ENCODE measurements at regions not wholly inside any gene's neighbourhood (a gene's known extent, or its start where the extent isn't known, plus 50 kb on each side); places are given as distances from the start of the nearest gene placed in this dataset.

DNA sequence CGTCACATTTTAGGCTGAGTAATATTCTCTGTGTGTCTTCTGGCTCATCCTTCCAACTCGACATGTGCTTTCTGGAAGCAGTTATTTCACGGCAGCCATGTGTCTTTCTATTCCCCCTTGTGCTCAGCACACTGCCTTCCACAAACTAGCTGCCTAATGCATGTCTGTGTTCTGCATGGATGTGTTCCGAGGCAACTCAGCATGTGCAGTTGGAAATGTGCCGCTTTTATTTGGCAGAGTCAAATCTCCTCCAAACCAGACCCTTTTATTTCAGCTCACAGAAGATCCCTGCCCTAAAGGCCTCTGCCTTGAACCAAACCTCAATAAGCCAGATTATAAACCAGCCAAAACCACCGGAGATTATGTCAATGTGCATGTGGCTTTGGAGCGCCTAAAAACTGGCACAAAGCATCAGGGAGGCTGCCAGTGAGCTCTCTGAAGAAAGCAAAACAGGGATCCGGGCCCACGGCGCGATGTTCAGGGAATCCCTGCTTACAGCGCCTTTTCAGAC is 360.2 kb downstream of the DEPDC1B start:
- no peak overlapping the region for H3K9ac ChIP-seq (ENCODE audit: low read length)
- H3K4me3 ChIP-seq (ENCODE audit: low read length), result no peak overlapping the region
- H3K9me3 ChIP-seq (ENCODE audit: control insufficient read depth, low read length), result no peaks in the 10 kb centered on the region

DNA sequence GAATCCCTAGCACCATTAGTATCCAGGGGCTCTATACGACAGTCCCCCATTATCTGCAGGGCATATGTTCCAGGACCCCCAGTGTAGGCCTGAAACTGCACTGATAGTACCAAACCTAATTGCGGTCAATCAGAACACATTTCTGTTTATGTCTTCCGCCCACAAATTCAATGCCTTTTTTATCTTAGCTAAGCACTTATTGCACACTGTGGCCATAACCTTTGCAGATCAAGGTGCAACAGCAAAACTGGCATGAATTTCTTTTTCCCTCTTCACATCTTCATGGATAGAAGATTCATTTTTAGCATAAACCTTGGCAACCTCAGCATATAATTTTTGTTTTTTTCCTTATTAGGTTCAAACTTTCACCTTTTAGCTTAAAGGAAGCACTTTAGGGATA is 361.1 kb downstream of the DEPDC1B start:
- no peak overlapping the region for H3K9ac ChIP-seq (ENCODE audit: low read length)
- no peaks in the 10 kb centered on the region for H3K36me3 ChIP-seq (ENCODE audit: control insufficient read depth, insufficient read depth, low read length)
- no peaks in the 10 kb centered on the region for H3K9me3 ChIP-seq (ENCODE audit: control insufficient read depth, low read length)
- no peaks in the 10 kb centered on the region for H3K27me3 ChIP-seq (ENCODE audit: control insufficient read depth, insufficient read depth, low read length)
- H3K4me3 ChIP-seq (ENCODE audit: low read length), result no peak overlapping the region
- no peaks in the 10 kb centered on the region for H3K4me1 ChIP-seq (ENCODE audit: control insufficient read depth, insufficient read depth, low read length)

More for the DNA sequence above, 360.2 kb downstream of the DEPDC1B start:
- no peaks in the 10 kb centered on the region for H3K27me3 ChIP-seq (ENCODE audit: control insufficient read depth, insufficient read depth, low read length)
- H3K4me1 ChIP-seq (ENCODE audit: control insufficient read depth, insufficient read depth, low read length), result no peaks in the 10 kb centered on the region
- H3K36me3 ChIP-seq (ENCODE audit: control insufficient read depth, insufficient read depth, low read length), result no peaks in the 10 kb centered on the region

DNA sequence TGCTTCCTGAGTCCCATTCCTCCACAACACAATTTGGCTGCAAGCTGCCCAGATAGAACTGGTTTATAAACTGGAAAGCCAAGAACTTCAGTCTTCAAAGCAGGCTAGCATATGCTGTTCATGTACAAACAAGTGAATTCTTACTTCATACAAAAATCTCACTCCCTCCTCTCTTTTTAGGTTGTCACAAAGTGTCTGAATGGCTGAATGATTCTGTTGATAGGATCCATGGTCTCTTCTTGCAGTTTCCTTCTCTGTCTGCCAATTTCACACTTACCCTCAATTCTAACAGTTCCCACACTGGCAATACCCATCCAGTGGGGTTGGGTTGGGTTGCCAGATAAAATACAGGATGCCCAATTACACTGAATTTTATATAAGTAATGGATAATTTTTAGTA is 363.5 kb downstream of the DEPDC1B start:
- no peaks in the 10 kb centered on the region for H3K27me3 ChIP-seq (ENCODE audit: control insufficient read depth, insufficient read depth, low read length)
- H3K4me1 ChIP-seq (ENCODE audit: control insufficient read depth, insufficient read depth, low read length), result no peaks in the 10 kb centered on the region
- no peaks in the 10 kb centered on the region for H3K36me3 ChIP-seq (ENCODE audit: control insufficient read depth, insufficient read depth, low read length)
- H3K9me3 ChIP-seq (ENCODE audit: control insufficient read depth, low read length), result no peaks in the 10 kb centered on the region
- H3K4me3 ChIP-seq (ENCODE audit: low read length), result no peak overlapping the region
- H3K9ac ChIP-seq (ENCODE audit: low read length), result no peak overlapping the region

GRCh38 chr5:60335913-60336312 is 364.1 kb downstream of the DEPDC1B start:
- Histone ChIP-seq H3K9ac (ENCODE audit: low read length) (no peak overlapping the region), H3K4me1 (ENCODE audit: control insufficient read depth, insufficient read depth, low read length) (no peaks in the 10 kb centered on the region), H3K36me3 (ENCODE audit: control insufficient read depth, insufficient read depth, low read length) (no peaks in the 10 kb centered on the region)

GRCh38 chr5:60334281-60334713 is 365.7 kb downstream of the DEPDC1B start:
- no peak overlapping the region for H3K9ac ChIP-seq (ENCODE audit: low read length)

More at GRCh38 chr5:60335913-60336312, 364.1 kb downstream of the DEPDC1B start:
- Histone ChIP-seq H3K4me3 (ENCODE audit: low read length) (no peak overlapping the region), H3K9me3 (ENCODE audit: control insufficient read depth, low read length) (no peaks in the 10 kb centered on the region), H3K27me3 (ENCODE audit: control insufficient read depth, insufficient read depth, low read length) (no peaks in the 10 kb centered on the region)

DNA sequence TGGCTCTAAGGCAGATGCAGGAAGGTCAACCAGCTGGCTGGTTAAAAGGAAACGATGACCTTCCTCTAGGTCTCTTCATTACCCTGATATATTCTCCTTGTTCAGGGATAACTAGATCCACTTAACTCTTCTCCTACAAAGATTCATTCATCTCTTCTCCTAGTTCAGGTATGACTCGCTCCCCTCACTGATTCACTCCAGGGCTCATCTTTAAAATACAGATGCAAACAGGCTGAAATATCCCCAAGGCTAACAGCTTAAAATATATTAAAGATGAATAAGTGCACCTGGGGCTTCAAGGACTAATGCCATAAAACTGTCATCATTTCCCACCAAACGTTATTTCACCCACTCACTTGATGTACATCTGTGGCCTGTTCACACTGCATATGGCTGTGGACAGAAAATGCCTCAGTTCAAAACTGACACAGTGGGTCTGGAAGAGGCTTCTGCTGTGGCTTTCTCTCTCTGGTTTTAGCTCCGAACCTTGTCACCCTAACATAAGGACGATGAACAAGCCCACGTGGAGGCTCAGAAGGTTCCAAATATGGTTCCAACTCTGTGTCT is 366.9 kb downstream of the DEPDC1B start:
- H3K27me3 ChIP-seq (ENCODE audit: control insufficient read depth, insufficient read depth, low read length), result no peaks in the 10 kb centered on the region
- no peaks in the 10 kb centered on the region for H3K9me3 ChIP-seq (ENCODE audit: control insufficient read depth, low read length)
- no peak overlapping the region for H3K9ac ChIP-seq (ENCODE audit: low read length)
- H3K4me3 ChIP-seq (ENCODE audit: low read length), result no peak overlapping the region
- H3K4me1 ChIP-seq (ENCODE audit: control insufficient read depth, insufficient read depth, low read length), result no peaks in the 10 kb centered on the region
- H3K36me3 ChIP-seq (ENCODE audit: control insufficient read depth, insufficient read depth, low read length), result no peaks in the 10 kb centered on the region

More at GRCh38 chr5:60334281-60334713, 365.7 kb downstream of the DEPDC1B start:
- H3K4me3 ChIP-seq (ENCODE audit: low read length), result no peak overlapping the region
- no peaks in the 10 kb centered on the region for H3K4me1 ChIP-seq (ENCODE audit: control insufficient read depth, insufficient read depth, low read length)
- no peaks in the 10 kb centered on the region for H3K9me3 ChIP-seq (ENCODE audit: control insufficient read depth, low read length)
- no peaks in the 10 kb centered on the region for H3K27me3 ChIP-seq (ENCODE audit: control insufficient read depth, insufficient read depth, low read length)
- no peaks in the 10 kb centered on the region for H3K36me3 ChIP-seq (ENCODE audit: control insufficient read depth, insufficient read depth, low read length)

DNA sequence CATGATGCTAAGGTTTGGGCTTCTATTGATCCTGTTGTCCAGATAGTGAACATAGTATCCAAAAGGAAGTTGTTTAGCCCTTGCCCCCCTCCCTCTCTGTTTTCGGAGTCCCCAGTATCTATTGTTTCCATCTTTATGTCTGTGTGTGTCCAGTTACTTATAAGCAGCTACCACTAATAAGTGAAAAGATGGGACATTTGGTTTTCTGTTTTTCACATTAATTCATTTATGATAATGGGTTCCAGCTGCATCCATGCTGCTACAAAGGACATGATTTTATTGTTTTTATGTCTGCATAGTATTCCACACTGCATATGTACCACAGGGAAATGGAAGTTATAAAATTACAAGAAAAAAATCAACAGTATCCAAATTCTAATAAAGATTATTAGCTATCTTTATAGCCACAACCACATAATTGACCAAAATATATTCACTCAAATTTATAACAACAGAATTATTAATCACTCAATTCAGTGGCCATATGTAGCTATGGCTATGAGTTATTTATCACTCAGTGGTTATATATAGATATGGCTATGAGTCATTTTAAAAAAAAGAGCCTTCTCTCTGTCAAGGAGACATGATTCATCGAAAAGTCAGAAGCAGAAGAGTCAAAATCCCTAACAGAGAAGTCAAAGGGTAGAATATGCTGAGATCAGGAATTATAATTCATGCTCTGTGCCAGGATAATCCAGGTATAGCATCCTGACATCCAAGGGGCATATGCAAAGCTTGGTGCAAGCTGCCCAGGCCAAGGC is 367.5 kb downstream of the DEPDC1B start:
- no peak overlapping the region for H3K4me3 ChIP-seq (ENCODE audit: low read length)
- H3K36me3 ChIP-seq (ENCODE audit: control insufficient read depth, insufficient read depth, low read length), result no peaks in the 10 kb centered on the region
- no peaks in the 10 kb centered on the region for H3K27me3 ChIP-seq (ENCODE audit: control insufficient read depth, insufficient read depth, low read length)
- H3K9ac ChIP-seq (ENCODE audit: low read length), result no peak overlapping the region
- no peaks in the 10 kb centered on the region for H3K4me1 ChIP-seq (ENCODE audit: control insufficient read depth, insufficient read depth, low read length)
- no peaks in the 10 kb centered on the region for H3K9me3 ChIP-seq (ENCODE audit: control insufficient read depth, low read length)

DNA sequence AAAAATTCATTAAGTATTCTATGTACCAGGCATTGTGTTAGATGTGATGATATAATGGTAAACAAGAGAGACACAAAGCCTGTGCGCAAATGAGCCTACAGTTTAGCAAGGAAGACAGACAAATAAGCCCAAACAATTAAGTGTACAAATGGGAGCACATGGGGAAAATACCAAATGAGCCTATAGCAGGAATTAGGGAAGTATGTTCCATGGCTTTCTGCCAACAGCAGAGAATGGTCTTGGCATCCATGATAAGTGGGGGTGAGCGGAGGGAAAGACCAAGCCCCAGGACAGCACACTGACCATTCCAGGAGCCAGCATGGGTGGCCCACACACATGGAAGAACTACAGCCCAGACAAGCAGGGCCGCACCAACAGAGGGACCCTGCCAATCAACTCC is 369.7 kb downstream of the DEPDC1B start:
- Histone ChIP-seq H3K4me1 (ENCODE audit: control insufficient read depth, insufficient read depth, low read length) (peaks cover 4% of the 10 kb centered on the region), H3K36me3 (ENCODE audit: control insufficient read depth, insufficient read depth, low read length) (no peaks in the 10 kb centered on the region), H3K27me3 (ENCODE audit: control insufficient read depth, insufficient read depth, low read length) (no peaks in the 10 kb centered on the region), H3K9ac (ENCODE audit: low read length) (no peak overlapping the region), H3K4me3 (ENCODE audit: low read length) (no peak overlapping the region), H3K9me3 (ENCODE audit: control insufficient read depth, low read length) (no peaks in the 10 kb centered on the region)

GRCh38 chr5:60325870-60326269 is 374.1 kb downstream of the DEPDC1B start:
- Histone ChIP-seq H3K4me1 (ENCODE audit: control insufficient read depth, insufficient read depth, low read length) (peaks cover 4% of the 10 kb centered on the region), H3K9ac (ENCODE audit: low read length) (no peak overlapping the region), H3K4me3 (ENCODE audit: low read length) (no peak overlapping the region), H3K27me3 (ENCODE audit: control insufficient read depth, insufficient read depth, low read length) (no peaks in the 10 kb centered on the region), H3K36me3 (ENCODE audit: control insufficient read depth, insufficient read depth, low read length) (no peaks in the 10 kb centered on the region), H3K9me3 (ENCODE audit: control insufficient read depth, low read length) (no peaks in the 10 kb centered on the region)

DNA sequence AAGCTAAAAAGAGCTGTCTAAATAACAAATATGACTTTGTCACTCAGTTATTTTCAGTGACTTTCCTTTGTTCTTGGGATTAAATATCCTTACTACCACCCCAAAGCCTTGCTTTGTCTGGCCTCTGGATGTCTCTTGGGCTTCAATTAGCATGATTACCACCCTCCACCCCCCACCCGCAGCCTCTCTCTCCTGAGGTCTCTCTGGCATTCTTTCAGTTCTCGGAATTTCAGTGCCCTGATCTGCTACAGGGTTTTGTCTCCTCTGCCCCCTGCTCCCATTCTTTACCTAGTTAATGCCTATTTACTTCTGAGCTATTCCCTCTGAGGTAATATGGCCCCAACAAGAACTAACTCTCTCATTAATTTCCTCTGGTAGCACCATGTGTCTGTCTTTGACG is 376.4 kb downstream of the DEPDC1B start:
- no peaks in the 10 kb centered on the region for H3K27me3 ChIP-seq (ENCODE audit: control insufficient read depth, insufficient read depth, low read length)
- H3K36me3 ChIP-seq (ENCODE audit: control insufficient read depth, insufficient read depth, low read length), result no peaks in the 10 kb centered on the region
- no peak overlapping the region for H3K4me3 ChIP-seq (ENCODE audit: low read length)
- H3K4me1 ChIP-seq (ENCODE audit: control insufficient read depth, insufficient read depth, low read length), result peaks cover 4% of the 10 kb centered on the region
- no peak overlapping the region for H3K9ac ChIP-seq (ENCODE audit: low read length)
- H3K9me3 ChIP-seq (ENCODE audit: control insufficient read depth, low read length), result no peaks in the 10 kb centered on the region

DNA sequence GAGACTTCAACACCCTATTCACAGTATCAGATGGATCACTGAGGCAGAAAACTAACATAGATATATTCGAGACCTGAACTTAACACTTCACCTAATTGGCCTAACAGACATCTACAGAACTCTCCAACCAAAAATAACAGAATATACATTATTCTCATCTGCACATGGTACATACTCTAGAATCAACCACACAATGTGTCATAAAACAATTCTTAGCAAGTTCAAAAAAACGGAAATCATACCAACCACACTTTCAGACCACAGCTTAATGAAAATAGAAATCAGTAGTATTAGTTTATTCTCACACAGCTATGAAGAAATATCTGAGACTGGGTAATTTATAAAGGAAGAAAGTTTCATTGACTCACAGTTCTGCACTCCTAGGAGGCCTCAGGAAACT is 387.9 kb downstream of the DEPDC1B start:
- H3K9ac ChIP-seq (ENCODE audit: low read length), result no peak overlapping the region
- H3K4me3 ChIP-seq (ENCODE audit: low read length), result no peak overlapping the region
- no peaks in the 10 kb centered on the region for H3K27me3 ChIP-seq (ENCODE audit: control insufficient read depth, insufficient read depth, low read length)
- no peaks in the 10 kb centered on the region for H3K36me3 ChIP-seq (ENCODE audit: control insufficient read depth, insufficient read depth, low read length)
- no peaks in the 10 kb centered on the region for H3K4me1 ChIP-seq (ENCODE audit: control insufficient read depth, insufficient read depth, low read length)
- no peaks in the 10 kb centered on the region for H3K9me3 ChIP-seq (ENCODE audit: control insufficient read depth, low read length)

DNA sequence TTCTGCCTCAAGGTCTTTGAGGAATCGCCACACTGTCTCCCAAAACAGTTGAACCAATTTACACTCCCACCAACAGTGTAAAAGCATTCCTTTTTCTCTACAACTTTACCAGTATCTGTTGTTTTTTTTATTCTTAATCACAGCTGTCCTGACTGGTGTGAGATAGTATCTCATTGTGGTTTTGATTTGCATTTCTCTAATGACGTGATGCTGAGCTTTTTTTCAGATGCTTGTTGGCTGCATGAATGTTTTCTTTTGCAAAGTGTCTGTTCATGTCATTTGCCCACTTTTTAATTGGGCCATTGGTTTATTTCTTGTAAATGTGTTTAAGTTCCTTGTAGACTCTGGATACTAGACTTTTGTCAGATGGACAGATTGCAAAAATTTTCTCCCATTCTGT is 400.0 kb downstream of the DEPDC1B start:
- H3K9ac ChIP-seq (ENCODE audit: low read length), result no peak overlapping the region
- H3K27me3 ChIP-seq (ENCODE audit: control insufficient read depth, insufficient read depth, low read length), result no peaks in the 10 kb centered on the region
- H3K9me3 ChIP-seq (ENCODE audit: control insufficient read depth, low read length), result no peaks in the 10 kb centered on the region
- H3K36me3 ChIP-seq (ENCODE audit: control insufficient read depth, insufficient read depth, low read length), result no peaks in the 10 kb centered on the region
- H3K4me1 ChIP-seq (ENCODE audit: control insufficient read depth, insufficient read depth, low read length), result no peaks in the 10 kb centered on the region
- H3K4me3 ChIP-seq (ENCODE audit: low read length), result no peak overlapping the region

Measured in mucosa of stomach (tissue), 1 donor.